GM12874 (cell line): ENCODE measurements at regions not wholly inside any gene's neighbourhood (a gene's known extent, or its start where the extent isn't known, plus 50 kb on each side); places are given as distances from the start of the nearest gene placed in this dataset.

Source experiments
- CTCF ChIP-seq: IDR thresholded peaks from 2 replicates; pipeline ENCODE4 v1.5.1; 2011; ENCODE audit warnings: low read depth, mild to moderate bottlenecking, control low read depth, low read length, moderate library complexity; ENCODE audit not compliant: insufficient read depth

DNA sequence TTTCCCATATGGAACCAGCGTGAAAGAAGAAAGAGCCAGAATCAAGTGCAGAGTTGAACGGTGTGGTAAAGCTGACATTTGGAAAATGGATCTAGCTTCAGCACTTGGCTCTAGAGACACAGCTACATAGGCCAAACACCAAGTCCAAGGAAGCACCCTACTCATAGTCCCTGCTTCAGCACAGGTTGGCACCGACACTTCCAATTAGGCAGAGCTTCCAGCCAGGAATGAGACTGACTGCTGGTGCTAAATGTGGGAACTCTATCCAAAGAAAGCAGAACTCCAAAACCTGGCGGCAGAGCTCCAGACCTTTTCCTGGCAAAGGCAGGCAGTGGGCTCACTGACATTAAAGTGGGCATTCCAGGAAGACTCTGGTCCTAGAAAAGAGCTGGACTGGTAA lies 125.4 kb upstream of the CTNNA2 start:
- TF ChIP-seq CTCF: no peak

DNA sequence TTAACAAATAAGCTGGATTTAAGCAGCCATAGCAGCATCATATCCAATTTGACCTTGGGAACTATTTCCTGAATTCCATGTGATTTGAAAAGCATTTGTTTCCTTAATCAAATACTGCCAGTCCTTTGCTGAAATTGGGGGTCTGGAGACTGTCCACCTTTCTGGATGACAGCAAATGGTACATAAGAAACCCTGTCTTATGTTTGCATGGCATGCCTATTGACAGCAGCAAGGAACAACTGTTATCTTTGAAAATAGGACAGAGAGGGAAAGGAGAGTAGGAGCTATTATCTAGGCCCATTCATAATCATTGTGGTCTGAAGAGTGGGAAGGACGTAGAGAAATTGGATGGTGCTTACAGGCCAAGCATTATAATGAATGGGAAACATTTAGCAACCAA lies 129.2 kb upstream of the CTNNA2 start:
- no peak for TF ChIP-seq CTCF

- no peak for TF ChIP-seq CTCF
Measured at GRCh38 chr2:79375817-79376216, 137.0 kb upstream of the CTNNA2 start.

DNA sequence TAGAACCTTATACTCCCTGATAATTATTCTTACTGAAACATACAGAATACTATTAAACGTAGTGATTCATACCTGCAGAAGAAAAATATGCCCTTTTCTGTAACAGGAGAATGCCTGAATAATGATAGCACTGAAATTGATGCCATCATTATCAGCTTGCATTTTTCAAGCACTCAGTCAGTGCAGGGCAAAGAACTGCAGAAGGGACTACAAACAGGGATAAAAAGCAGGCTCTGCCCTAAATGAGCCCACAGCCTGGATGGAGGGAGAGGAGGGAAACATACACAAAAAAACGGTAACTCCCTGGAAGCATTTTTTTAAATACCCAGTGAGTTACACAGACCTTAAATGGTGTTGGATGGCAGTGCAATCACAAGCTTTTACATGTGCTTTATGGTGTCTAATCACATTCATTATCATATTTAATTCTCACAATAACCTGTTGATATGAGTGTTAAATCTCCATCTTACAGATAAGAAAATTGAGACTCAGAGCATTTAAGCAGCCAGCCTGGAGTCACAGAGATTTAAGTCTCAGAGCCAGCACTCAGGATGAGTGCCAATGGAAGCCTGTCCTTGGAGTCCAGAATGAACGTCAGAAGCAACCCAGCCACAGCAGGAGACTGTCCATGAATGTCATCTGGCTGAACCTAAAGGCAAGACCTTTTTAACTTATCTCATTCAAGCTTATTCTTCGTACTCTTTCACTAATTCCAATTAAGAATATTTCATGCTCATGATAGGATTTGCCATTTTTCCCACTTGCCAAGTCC lies 139.3 kb upstream of the CTNNA2 start:
- TF ChIP-seq CTCF: no peak

- TF ChIP-seq CTCF: no peak
Measured at GRCh38 chr2:79370976-79371538, 141.8 kb upstream of the CTNNA2 start.

GRCh38 chr2:79369127-79369526 lies 143.7 kb upstream of the CTNNA2 start:
- no peak for TF ChIP-seq CTCF

DNA sequence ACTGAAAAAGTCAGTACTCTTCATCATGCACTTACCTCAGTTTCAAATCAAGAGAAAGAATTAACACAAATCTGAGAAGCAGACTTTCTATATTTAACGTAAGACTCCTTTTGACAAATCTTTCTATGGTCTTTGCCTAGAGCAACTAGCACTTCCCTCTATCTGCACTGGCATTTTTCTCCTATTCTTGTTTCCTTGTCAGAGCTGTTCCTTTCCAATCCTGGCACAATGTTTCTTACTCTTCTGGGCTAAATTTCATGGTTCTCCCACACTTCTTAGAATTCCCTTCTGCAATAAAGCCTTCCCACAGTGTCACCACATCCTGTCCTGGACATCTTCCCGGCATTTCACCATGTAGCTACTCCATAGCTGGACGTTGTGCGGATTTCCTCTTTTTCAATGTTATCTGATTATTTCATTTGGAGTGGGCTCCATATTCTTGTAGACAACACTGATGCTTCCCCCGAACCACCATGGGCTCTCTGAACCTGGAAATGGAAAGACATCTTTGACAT lies 144.7 kb upstream of the CTNNA2 start:
- TF ChIP-seq CTCF: no peak
